Central memory CD8-positive, alpha-beta T cell (primary cell): ENCODE measurements at regions not wholly inside any gene's neighbourhood (a gene's known extent, or its start where the extent isn't known, plus 50 kb on each side); places are given as distances from the start of the nearest gene placed in this dataset.
"Not testable (repeated sequence)": the region's sequence is repeated elsewhere in the genome, so short reads cannot be mapped to it uniquely, and the experiment has no call there.

Source experiments
- ATAC-seq: fragments of 150-1000 bp; cut with Tn5 transposase; replicated peaks from 2 replicates; pipeline ENCODE4 v1.10.0; 2022; ENCODE audit warnings: mild to moderate bottlenecking, moderate FRiP score, moderate number of reproducible peaks; ENCODE audit not compliant: poor library complexity, severe bottlenecking; ENCODE audit errors: extremely low read depth
- DNase-seq, 2 donors: peaks; one replicate each; pipeline ENCODE4 v3.0.0; 2021; ENCODE audit warnings: low spot score in 2 of 2
- H3K27ac Mint-ChIP-seq: one replicate; pipeline ENCODE4 v1.8.0; 2022; ENCODE audit warnings: low read depth, mild to moderate bottlenecking, moderate library complexity, mixed read lengths
- H3K27me3 Mint-ChIP-seq: one replicate; pipeline ENCODE4 v1.8.0; 2022; ENCODE audit warnings: mixed read lengths
- H3K36me3 Mint-ChIP-seq: one replicate; pipeline ENCODE4 v1.8.0; 2022; ENCODE audit warnings: mild to moderate bottlenecking, moderate library complexity, mixed read lengths; ENCODE audit not compliant: insufficient read depth
- H3K4me1 Mint-ChIP-seq: one replicate; pipeline ENCODE4 v1.8.0; 2022; ENCODE audit warnings: mixed read lengths
- H3K4me3 Mint-ChIP-seq: one replicate; pipeline ENCODE4 v1.8.0; 2022; ENCODE audit warnings: mild to moderate bottlenecking, moderate library complexity, mixed read lengths
- H3K9me3 Mint-ChIP-seq: one replicate; pipeline ENCODE4 v1.8.0; 2022; ENCODE audit warnings: mixed read lengths

- H3K36me3 Mint-ChIP-seq, result no peaks in the 10 kb centered on the region
- H3K27me3 Mint-ChIP-seq, result no peaks in the 10 kb centered on the region
- H3K9me3 Mint-ChIP-seq, result peaks cover 6% of the 10 kb centered on the region
- H3K27ac Mint-ChIP-seq, result no peak overlapping the region
- no peaks in the 10 kb centered on the region for H3K4me1 Mint-ChIP-seq
- DNase-seq, result no peak
- no peak for ATAC-seq
- H3K4me3 Mint-ChIP-seq, result no peak overlapping the region
These were observed 614.4 kb downstream of the LIG4 start for GRCh38 chr13:107600971-107601370.

DNA sequence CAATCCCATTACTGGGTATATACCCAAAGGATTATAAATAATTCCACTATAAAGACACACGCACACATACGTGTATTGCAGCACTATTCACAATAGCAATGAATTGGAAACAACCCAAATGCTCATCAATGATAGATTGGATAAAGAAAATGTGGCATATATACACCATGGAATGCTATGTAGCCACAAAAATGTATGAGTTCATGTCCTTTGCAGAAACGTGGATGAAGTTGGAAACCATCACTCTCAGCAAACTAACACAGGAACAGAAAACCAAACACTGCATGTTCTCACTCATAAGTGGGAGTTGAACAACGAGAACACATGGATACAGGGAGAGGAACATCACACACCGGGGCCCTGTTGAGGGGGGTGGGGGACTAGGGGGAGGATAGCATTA lies 619.0 kb downstream of the LIG4 start:
- H3K27ac Mint-ChIP-seq, ATAC-seq, H3K9me3 Mint-ChIP-seq, H3K4me3 Mint-ChIP-seq, H3K27me3 Mint-ChIP-seq, DNase-seq, H3K36me3 Mint-ChIP-seq, H3K4me1 Mint-ChIP-seq: not testable (repeated sequence)

GRCh38 chr13:107590556-107590955 lies 624.8 kb downstream of the LIG4 start:
- ATAC-seq, result no peak
- no peak for DNase-seq
- Mint-ChIP-seq H3K27me3 (no peaks in the 10 kb centered on the region), H3K27ac (no peak overlapping the region), H3K36me3 (no peaks in the 10 kb centered on the region), H3K9me3 (peaks cover 9% of the 10 kb centered on the region), H3K4me1 (no peaks in the 10 kb centered on the region), H3K4me3 (no peak overlapping the region)

GRCh38 chr13:107587681-107588080 lies 627.7 kb downstream of the LIG4 start:
- Mint-ChIP-seq H3K4me3 (no peak overlapping the region), H3K9me3 (peaks cover 15% of the 10 kb centered on the region), H3K4me1 (no peaks in the 10 kb centered on the region), H3K27ac (no peak overlapping the region), H3K27me3 (no peaks in the 10 kb centered on the region), H3K36me3 (no peaks in the 10 kb centered on the region)
- ATAC-seq (no peak), DNase-seq (no peak)

- H3K4me3 Mint-ChIP-seq, result no peak overlapping the region
- H3K9me3 Mint-ChIP-seq, result peaks cover 15% of the 10 kb centered on the region
- H3K27ac Mint-ChIP-seq, result no peak overlapping the region
These were observed 629.1 kb downstream of the LIG4 start for GRCh38 chr13:107586216-107586615.

GRCh38 chr13:107585469-107586180 lies 629.7 kb downstream of the LIG4 start:
- H3K27ac Mint-ChIP-seq, result no peak overlapping the region
- H3K4me3 Mint-ChIP-seq, result no peak overlapping the region
- no peaks in the 10 kb centered on the region for H3K4me1 Mint-ChIP-seq
- no peaks in the 10 kb centered on the region for H3K27me3 Mint-ChIP-seq
- no peak for ATAC-seq
- no peak for DNase-seq
- H3K9me3 Mint-ChIP-seq, result peaks cover 18% of the 10 kb centered on the region
- no peaks in the 10 kb centered on the region for H3K36me3 Mint-ChIP-seq

More at GRCh38 chr13:107586216-107586615, 629.1 kb downstream of the LIG4 start:
- no peak for DNase-seq
- Mint-ChIP-seq H3K36me3 (no peaks in the 10 kb centered on the region), H3K4me1 (no peaks in the 10 kb centered on the region), H3K27me3 (no peaks in the 10 kb centered on the region)
- ATAC-seq, result no peak

- no peak for ATAC-seq
- no peaks in the 10 kb centered on the region for H3K4me1 Mint-ChIP-seq
- no peak for DNase-seq
- no peak overlapping the region for H3K27ac Mint-ChIP-seq
- no peaks in the 10 kb centered on the region for H3K27me3 Mint-ChIP-seq
- H3K36me3 Mint-ChIP-seq, result no peaks in the 10 kb centered on the region
- peaks cover 36% of the 10 kb centered on the region for H3K9me3 Mint-ChIP-seq
- no peak overlapping the region for H3K4me3 Mint-ChIP-seq
These were observed 633.2 kb downstream of the LIG4 start for GRCh38 chr13:107582171-107582570.

DNA sequence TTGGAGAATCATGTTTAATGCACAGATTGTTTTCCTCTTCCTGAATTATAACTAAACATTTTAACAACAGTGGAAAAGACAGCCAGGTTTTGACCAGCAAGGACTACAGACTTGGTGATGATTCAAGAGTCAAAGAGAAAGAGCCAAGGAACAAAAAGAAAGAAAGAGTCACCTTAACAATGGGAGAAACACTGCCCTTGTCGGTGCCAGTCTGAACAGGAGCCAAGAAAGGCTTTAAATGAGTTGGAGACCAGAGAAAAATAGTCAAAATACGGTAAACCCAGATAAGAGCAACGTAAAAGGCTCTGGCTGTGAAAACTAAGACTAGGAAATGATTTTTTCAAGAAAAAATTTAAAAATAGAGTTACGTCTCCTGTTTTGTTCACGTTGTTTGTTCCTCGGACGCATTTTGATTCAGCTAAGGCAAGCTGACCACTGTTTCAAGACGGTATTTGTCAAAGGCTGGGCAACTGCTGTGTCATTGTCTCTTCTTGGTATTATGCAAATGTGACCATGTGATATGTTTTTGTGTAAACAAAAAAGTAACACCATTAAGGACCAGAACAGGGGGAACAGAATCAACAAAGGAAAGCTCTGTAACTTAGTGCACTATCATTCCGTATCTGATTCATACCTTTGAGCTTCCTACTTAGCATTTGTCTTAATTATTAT lies 634.5 kb downstream of the LIG4 start:
- Mint-ChIP-seq H3K4me1 (no peaks in the 10 kb centered on the region), H3K9me3 (peaks cover 32% of the 10 kb centered on the region), H3K27ac (no peak overlapping the region), H3K27me3 (no peaks in the 10 kb centered on the region), H3K4me3 (no peak overlapping the region), H3K36me3 (no peaks in the 10 kb centered on the region)
- DNase-seq, result no peak
- no peak for ATAC-seq

DNA sequence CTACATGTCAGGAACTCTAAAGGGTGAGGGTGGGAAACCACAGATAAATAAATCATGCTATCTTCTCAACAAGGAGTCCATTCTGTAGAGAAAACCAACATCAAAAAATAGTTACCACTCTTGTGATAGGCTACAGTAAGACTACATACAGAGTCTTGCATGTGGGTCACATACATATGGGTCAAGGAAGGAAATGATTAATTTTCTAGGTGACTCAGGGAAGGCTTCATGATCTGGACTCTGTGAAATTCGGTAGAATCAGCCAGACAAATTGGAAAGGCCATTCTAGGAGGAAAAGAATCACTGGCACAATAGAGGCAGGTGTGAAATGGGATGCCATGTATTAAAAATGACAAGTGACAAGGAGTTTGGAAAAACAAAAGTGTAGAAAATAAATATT lies 638.9 kb downstream of the LIG4 start:
- no peaks in the 10 kb centered on the region for H3K27me3 Mint-ChIP-seq
- no peak overlapping the region for H3K27ac Mint-ChIP-seq
- no peaks in the 10 kb centered on the region for H3K36me3 Mint-ChIP-seq
- H3K4me3 Mint-ChIP-seq, result no peak overlapping the region
- no peaks in the 10 kb centered on the region for H3K4me1 Mint-ChIP-seq
- H3K9me3 Mint-ChIP-seq, result peaks cover 36% of the 10 kb centered on the region
- DNase-seq (no peak), ATAC-seq (no peak)

GRCh38 chr13:107574517-107575210 lies 640.7 kb downstream of the LIG4 start:
- Mint-ChIP-seq H3K27me3 (no peaks in the 10 kb centered on the region), H3K36me3 (no peaks in the 10 kb centered on the region), H3K4me1 (no peaks in the 10 kb centered on the region), H3K4me3 (no peak overlapping the region), H3K27ac (no peak overlapping the region), H3K9me3 (peaks cover 27% of the 10 kb centered on the region)
- DNase-seq (no peak), ATAC-seq (no peak)

DNA sequence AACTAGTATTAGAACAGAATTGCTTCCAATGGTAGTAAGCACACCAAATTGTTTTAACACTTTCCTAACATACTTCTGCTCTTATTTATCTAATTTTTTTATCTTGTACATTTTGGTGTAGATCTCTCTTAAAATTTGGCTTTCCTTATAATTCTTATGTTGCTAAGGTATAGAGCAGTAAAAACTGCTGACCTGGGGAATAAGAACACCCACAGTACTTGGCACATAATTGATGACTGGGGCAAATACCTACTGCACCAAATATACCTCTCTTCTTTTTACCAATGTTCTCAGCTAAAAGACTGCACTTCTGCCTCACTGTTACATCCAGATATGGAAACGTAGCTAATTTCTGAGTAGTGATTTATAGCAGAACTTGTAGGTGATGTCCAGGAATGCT lies 642.2 kb downstream of the LIG4 start:
- H3K27me3 Mint-ChIP-seq, result no peaks in the 10 kb centered on the region
- H3K36me3 Mint-ChIP-seq, result no peaks in the 10 kb centered on the region
- DNase-seq, result no peak
- no peak overlapping the region for H3K4me3 Mint-ChIP-seq
- no peak overlapping the region for H3K27ac Mint-ChIP-seq
- peaks cover 20% of the 10 kb centered on the region for H3K9me3 Mint-ChIP-seq
- no peaks in the 10 kb centered on the region for H3K4me1 Mint-ChIP-seq
- no peak for ATAC-seq

DNA sequence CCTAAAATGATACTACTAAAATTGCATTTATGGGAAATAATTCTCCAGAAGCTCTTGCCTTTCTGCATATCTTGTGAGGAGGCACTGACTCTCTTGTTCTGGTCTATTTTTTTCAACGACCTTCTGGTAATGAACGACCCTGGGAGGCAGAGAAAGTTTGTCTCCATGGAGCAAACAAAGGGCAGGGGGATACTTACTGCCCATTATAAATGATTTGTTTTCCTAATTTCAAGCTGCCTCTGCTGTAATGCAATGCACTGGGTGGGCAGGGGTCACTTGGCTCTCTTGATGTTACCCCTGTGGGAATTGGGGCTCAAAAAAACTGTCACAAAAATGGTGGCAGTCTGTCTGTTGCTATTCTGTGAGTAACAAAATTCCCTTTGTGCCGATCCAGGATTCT lies 643.2 kb downstream of the LIG4 start:
- DNase-seq (no peak), ATAC-seq (no peak)
- Mint-ChIP-seq H3K27me3 (no peaks in the 10 kb centered on the region), H3K4me3 (no peak overlapping the region), H3K36me3 (no peaks in the 10 kb centered on the region), H3K27ac (no peak overlapping the region), H3K9me3 (peaks cover 12% of the 10 kb centered on the region), H3K4me1 (no peaks in the 10 kb centered on the region)

- no peaks in the 10 kb centered on the region for H3K36me3 Mint-ChIP-seq
- no peak overlapping the region for H3K27ac Mint-ChIP-seq
- peaks cover 12% of the 10 kb centered on the region for H3K9me3 Mint-ChIP-seq
- DNase-seq (no peak), ATAC-seq (no peak)
- H3K27me3 Mint-ChIP-seq, result no peaks in the 10 kb centered on the region
- no peak overlapping the region for H3K4me3 Mint-ChIP-seq
- no peaks in the 10 kb centered on the region for H3K4me1 Mint-ChIP-seq
These were observed 647.2 kb downstream of the LIG4 start for GRCh38 chr13:107568181-107568580.
